Stromal cell of bone marrow (primary cell): ENCODE measurements at regions not wholly inside any gene's neighbourhood (a gene's known extent, or its start where the extent isn't known, plus 50 kb on each side); places are given as distances from the start of the nearest gene placed in this dataset.
"Not testable (repeated sequence)": the region's sequence is repeated elsewhere in the genome, so short reads cannot be mapped to it uniquely, and the experiment has no call there.

Experiments
- DNase-seq: peaks from one replicate; pipeline ENCODE4 v3.0.0-alpha.2; 2012; ENCODE audit warnings: low read depth

GRCh38 chr6:67766057-67766456, 869.0 kb upstream of the ADGRB3 start:
- DNase-seq, result no peak

- DNase-seq, result no peak
These were observed 876.1 kb upstream of the ADGRB3 start for GRCh38 chr6:67759001-67759400.

- no peak for DNase-seq
These were observed 877.5 kb upstream of the ADGRB3 start for GRCh38 chr6:67757465-67758033.

- no peak for DNase-seq
These were observed 886.6 kb upstream of the ADGRB3 start for GRCh38 chr6:67748521-67748920.

- DNase-seq, result no peak
These were observed 898.3 kb upstream of the ADGRB3 start for GRCh38 chr6:67736816-67737215.

- no peak for DNase-seq
These were observed 898.9 kb upstream of the ADGRB3 start for GRCh38 chr6:67736161-67736560.

- no peak for DNase-seq
These were observed 899.5 kb upstream of the ADGRB3 start for GRCh38 chr6:67735623-67736022.

GRCh38 chr6:67722861-67723261, 912.2 kb upstream of the ADGRB3 start:
- no peak for DNase-seq

- peak; percentile 3 for DNase-seq
These were observed 917.8 kb upstream of the ADGRB3 start for GRCh38 chr6:67717281-67717680.

- DNase-seq, result no peak
These were observed 928.7 kb upstream of the ADGRB3 start for GRCh38 chr6:67706388-67706787.

- no peak for DNase-seq
These were observed 936.5 kb upstream of the ADGRB3 start for GRCh38 chr6:67698534-67698933.

- no peak for DNase-seq
These were observed 941.0 kb upstream of the ADGRB3 start for GRCh38 chr6:67694127-67694526.

GRCh38 chr6:67689329-67689728, 945.8 kb upstream of the ADGRB3 start:
- no peak for DNase-seq

GRCh38 chr6:67687396-67687795, 947.7 kb upstream of the ADGRB3 start:
- DNase-seq, result no peak

GRCh38 chr6:67686225-67686624, 948.9 kb upstream of the ADGRB3 start:
- DNase-seq, result not testable (repeated sequence)

GRCh38 chr6:67683960-67684359, 951.1 kb upstream of the ADGRB3 start:
- peak; percentile 28 for DNase-seq

GRCh38 chr6:67680297-67680932, 954.7 kb upstream of the ADGRB3 start:
- no peak for DNase-seq

- no peak for DNase-seq
These were observed 955.4 kb upstream of the ADGRB3 start for GRCh38 chr6:67679566-67680296.

GRCh38 chr6:67676892-67677291, 958.2 kb upstream of the ADGRB3 start:
- no peak for DNase-seq

GRCh38 chr6:67667637-67668422, 967.3 kb upstream of the ADGRB3 start:
- no peak for DNase-seq

- DNase-seq, result no peak
These were observed 968.7 kb upstream of the ADGRB3 start for GRCh38 chr6:67666177-67666964.

- DNase-seq, result no peak
These were observed 970.1 kb upstream of the ADGRB3 start for GRCh38 chr6:67664942-67665341.
